NB4 (cell line): ENCODE measurements at regions not wholly inside any gene's neighbourhood (a gene's known extent, or its start where the extent isn't known, plus 50 kb on each side); places are given as distances from the start of the nearest gene placed in this dataset.

Experiments
- DNase-seq: peaks from one replicate; pipeline ENCODE4 v3.0.0; 2010; ENCODE audit warnings: low read depth
- H3K4me3 ChIP-seq: one replicate; pipeline ENCODE4 v1.5.1; 2011; ENCODE audit warnings: mild to moderate bottlenecking, low read depth, low read length, moderate library complexity
- MYC ChIP-seq: IDR thresholded peaks from 2 replicates; pipeline ENCODE4 v1.6.1; 2011; ENCODE audit warnings: low read depth, low read length
- POLR2A ChIP-seq: IDR thresholded peaks from 2 replicates; pipeline ENCODE4 v1.6.1; 2011; ENCODE audit warnings: mild to moderate bottlenecking; ENCODE audit not compliant: insufficient read length; ENCODE audit errors: extremely low read depth
- TF ChIP-seq, protein P1 (sequence below): IDR thresholded peaks from 2 replicates; pipeline ENCODE4 v1.6.1; 2011; ENCODE audit warnings: low read depth, low read length
- TF ChIP-seq, protein P2 (sequence below): IDR thresholded peaks from one replicate; pipeline ENCODE4 v1.5.1; 2012; ENCODE audit warnings: low read depth, low read length

DNA sequence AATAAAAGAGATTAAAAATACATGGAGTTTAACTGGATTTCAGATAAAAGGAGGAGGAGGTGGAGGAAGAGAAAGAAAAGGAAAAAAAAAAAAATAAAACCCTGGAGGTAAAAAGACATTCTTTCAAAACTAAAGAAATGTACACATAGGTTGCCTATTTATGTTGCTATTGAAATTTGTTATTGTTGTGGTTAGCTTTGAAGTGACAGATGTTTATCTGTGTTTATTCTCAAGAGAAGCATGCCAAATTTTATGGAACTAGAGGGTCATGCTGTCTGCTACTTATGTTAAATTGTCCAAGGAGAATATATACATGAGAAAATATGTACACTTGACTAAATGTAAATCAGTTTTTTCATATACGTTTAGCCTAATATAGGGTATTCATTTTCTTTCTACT lies 653.2 kb downstream of the DCDC2C start:
- DNase-seq: no peak
- H3K4me3 ChIP-seq: no peak overlapping the region
- TF ChIP-seq, protein P1, sequence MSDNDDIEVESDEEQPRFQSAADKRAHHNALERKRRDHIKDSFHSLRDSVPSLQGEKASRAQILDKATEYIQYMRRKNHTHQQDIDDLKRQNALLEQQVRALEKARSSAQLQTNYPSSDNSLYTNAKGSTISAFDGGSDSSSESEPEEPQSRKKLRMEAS: no peak
- no peak for TF ChIP-seq MYC
- TF ChIP-seq POLR2A: no peak

DNA sequence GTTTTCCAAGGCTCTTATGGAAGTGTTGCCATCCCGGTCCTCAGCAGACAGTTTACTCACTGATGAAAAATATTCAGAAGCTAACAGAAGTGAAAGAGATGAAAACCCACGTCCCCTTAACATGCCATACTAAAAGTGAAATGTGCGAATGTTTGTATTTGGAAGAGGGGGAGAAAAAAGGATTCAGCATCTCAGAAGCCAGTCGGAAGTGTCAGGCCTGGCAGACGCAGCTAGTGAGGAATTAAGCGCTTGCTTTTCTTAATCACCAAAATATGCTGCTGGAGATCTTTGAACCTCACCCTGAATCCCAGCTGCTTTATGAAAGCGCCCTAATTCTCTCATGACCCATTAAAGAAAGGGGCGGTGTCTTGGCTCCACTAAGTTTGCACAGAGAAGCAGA lies 653.7 kb downstream of the DCDC2C start:
- H3K4me3 ChIP-seq: no peak overlapping the region
- no peak for DNase-seq
- TF ChIP-seq, protein P1: no peak
- TF ChIP-seq POLR2A (no peak), MYC (no peak)
- TF ChIP-seq, protein P2, sequence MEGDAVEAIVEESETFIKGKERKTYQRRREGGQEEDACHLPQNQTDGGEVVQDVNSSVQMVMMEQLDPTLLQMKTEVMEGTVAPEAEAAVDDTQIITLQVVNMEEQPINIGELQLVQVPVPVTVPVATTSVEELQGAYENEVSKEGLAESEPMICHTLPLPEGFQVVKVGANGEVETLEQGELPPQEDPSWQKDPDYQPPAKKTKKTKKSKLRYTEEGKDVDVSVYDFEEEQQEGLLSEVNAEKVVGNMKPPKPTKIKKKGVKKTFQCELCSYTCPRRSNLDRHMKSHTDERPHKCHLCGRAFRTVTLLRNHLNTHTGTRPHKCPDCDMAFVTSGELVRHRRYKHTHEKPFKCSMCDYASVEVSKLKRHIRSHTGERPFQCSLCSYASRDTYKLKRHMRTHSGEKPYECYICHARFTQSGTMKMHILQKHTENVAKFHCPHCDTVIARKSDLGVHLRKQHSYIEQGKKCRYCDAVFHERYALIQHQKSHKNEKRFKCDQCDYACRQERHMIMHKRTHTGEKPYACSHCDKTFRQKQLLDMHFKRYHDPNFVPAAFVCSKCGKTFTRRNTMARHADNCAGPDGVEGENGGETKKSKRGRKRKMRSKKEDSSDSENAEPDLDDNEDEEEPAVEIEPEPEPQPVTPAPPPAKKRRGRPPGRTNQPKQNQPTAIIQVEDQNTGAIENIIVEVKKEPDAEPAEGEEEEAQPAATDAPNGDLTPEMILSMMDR: no peak

DNA sequence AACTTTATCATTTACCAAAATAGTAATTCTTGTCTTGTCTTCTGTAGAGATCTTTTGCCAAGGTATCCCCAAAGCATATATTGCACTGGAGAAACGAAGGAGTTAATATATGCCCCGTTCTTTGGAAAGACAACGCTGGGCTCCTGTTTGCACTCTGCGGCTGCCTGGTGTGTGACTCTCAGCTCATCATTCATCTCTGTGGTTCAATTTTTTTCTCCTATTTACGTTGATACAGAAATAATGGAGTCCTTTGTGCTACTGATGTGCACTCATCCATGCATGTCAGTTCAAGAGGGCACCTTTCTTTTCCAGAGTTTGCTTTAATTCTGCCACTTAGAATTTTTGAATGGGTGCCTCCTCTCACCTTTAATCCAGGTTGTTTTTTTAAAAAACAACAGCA lies 655.5 kb downstream of the DCDC2C start:
- no peak for DNase-seq
- no peak for TF ChIP-seq POLR2A
- no peak for TF ChIP-seq MYC
- TF ChIP-seq, protein P2: no peak
- TF ChIP-seq, protein P1: no peak
- no peak overlapping the region for H3K4me3 ChIP-seq

DNA sequence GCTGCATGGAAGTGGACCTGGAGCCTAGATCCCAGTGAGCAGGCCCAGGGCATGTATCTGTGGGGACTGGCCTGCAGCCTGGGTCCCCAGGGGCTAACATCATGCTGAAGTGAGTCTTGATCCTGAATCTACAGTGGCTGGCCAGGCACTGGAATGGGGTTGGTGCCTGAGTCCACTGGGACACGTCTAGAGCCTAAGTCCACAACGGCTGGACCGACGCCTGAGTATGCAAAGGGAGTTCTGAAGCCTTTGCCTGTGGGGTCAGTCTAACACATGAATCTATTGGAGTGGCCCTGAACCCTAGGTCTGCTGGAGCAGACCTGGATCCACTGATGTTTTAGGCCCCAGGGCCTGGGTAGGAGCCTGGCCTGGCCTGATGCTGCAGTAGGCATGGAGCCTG lies 665.5 kb downstream of the DCDC2C start:
- no peak for DNase-seq
- no peak overlapping the region for H3K4me3 ChIP-seq
- no peak for TF ChIP-seq POLR2A
- no peak for TF ChIP-seq MYC
- TF ChIP-seq, protein P1: no peak
- TF ChIP-seq, protein P2: no peak

DNA sequence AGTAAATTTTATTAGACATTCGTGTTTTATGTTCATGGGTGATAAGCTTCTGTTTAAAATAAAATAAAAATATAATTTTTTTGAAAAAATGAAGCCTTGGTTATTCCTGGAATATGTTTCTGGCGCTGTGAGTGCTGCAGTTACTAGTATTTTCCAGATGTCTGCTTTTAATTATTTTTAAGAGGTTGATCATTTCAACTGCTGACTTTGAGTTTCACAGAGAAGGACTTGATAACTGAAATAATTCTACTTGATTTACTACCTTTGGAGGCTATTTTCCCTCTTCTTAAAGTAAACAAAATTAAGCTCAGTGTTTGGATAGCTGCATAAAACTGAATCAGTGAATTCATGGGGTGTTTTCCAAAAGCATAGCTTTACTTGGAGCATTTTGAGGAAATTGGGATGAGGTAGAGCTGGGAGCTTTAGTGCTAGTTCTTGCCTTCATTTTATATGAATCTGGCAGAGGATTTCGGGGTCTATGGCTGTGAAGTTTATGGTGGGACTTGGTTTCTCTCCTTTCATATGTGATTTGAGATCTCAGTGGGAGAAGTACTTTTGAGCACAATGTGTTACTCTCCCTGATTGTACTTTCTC lies 666.5 kb downstream of the DCDC2C start:
- H3K4me3 ChIP-seq: no peak overlapping the region
- TF ChIP-seq, protein P1: no peak
- no peak for TF ChIP-seq POLR2A
- TF ChIP-seq MYC: no peak
- TF ChIP-seq, protein P2: no peak
- no peak for DNase-seq

DNA sequence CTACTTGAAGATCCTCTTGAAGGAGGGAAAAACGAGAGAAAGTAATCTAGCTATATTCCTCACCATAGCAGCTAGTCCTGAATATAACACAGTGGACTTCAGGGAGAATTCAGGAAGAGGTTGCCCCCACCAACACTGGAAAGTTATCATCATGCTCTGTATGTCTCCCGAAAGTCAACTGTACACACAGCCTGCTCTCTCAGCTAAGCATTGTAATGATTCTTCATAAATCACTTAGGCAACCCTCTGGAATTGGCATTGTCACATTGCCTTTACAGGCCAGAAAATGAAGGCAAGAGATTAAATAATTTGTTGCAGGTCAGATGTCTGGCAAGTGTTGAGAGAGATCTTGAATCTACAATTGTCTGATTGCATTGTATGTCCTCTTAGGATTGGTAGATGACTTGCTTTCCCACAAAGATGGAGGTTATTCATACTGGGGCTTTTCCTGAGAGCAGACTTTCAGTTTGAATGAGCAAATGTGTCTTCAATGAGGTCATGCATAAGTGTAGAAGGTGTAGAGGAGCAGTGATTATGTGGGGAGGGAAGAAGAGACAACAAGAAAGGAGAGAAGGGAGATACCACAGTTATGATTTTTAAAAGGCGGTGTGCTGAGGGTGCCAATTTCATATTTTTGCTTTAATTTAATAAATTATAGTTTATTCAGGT lies 667.2 kb downstream of the DCDC2C start:
- H3K4me3 ChIP-seq: no peak overlapping the region
- TF ChIP-seq, protein P1: no peak
- TF ChIP-seq, protein P2: no peak
- TF ChIP-seq POLR2A: no peak
- TF ChIP-seq MYC: no peak
- no peak for DNase-seq
